ENCODE measurements at regions not wholly inside any gene's neighbourhood (a gene's known extent, or its start where the extent isn't known, plus 50 kb on each side); places are given as distances from the start of the nearest gene placed in this dataset.

DNA sequence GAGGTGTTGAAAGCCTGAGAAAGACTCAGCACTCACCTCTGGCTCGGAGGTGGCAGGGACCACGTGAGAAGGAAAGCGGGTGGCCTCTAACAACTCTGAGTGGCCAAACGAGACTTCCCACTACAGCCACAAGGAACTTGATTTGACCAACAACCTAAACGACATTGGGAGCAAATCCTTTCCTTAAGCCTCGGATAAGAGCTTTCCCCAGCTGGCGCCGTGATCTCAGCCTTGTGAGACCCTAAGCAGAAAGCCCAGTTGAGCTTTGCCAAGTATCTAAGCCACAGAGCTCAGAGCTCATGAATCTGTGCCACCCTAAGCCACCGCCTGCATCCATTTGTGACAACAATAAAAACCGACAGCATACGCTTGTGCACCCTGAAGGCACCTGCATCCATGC, 636.0 kb downstream of the TBC1D22A start:
- Mint-ChIP-seq H3K27me3 (ENCODE audit: insufficient read depth) (no peaks in the 10 kb centered on the region; the same call in 1 of the 2 replicates), H3K9me3 (peaks cover 50% of the 10 kb centered on the region), H3K4me3 (no peak overlapping the region), H3K27ac (no peak overlapping the region), H3K4me1 (ENCODE audit: low read depth) (no peaks in the 10 kb centered on the region), H3K36me3 (ENCODE audit: low read depth) (peaks cover 19% of the 10 kb centered on the region)
- DNase-seq = no peak
- TF ChIP-seq CTCF (IDR thresholded peaks at IDR 0.05) = no peak

DNA sequence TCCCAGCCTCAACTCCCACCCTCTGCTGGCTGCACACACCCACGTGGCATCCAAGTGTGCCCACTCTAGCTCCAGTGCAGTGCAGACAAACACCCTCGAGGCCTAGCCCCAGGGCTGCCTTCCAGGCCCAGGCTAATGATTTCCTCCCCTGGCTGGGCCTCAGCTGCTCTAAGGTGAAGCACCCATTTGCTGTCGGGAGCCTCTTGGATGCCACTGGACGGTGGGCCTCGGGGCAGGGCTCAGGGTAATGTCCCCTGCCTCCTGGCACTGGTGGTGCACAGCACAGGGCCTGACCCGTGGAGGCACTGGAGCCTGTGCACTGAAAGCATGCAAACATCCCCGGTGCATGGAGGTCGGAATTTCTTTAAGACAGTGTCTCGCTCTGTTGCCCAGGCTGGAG, 635.2 kb downstream of the TBC1D22A start:
- H3K27me3 Mint-ChIP-seq (ENCODE audit: insufficient read depth) = no peaks in the 10 kb centered on the region; the same call in 1 of the 2 replicates
- H3K36me3 Mint-ChIP-seq (ENCODE audit: low read depth) = peaks cover 19% of the 10 kb centered on the region
- H3K4me3 Mint-ChIP-seq = no peak overlapping the region
- no peaks in the 10 kb centered on the region for H3K4me1 Mint-ChIP-seq (ENCODE audit: low read depth)
- no peak for DNase-seq
- no peak for TF ChIP-seq CTCF (IDR thresholded peaks at IDR 0.05)
- H3K9me3 Mint-ChIP-seq = peaks cover 46% of the 10 kb centered on the region
- H3K27ac Mint-ChIP-seq = no peak overlapping the region

- H3K4me3 Mint-ChIP-seq = no peak overlapping the region
- H3K4me1 Mint-ChIP-seq (ENCODE audit: low read depth) = no peaks in the 10 kb centered on the region
- peaks cover 39% of the 10 kb centered on the region for H3K9me3 Mint-ChIP-seq
- no peak overlapping the region for H3K27ac Mint-ChIP-seq
- no peak for TF ChIP-seq CTCF (IDR thresholded peaks at IDR 0.05)
- peaks cover 15% of the 10 kb centered on the region for H3K36me3 Mint-ChIP-seq (ENCODE audit: low read depth)
- no peak for DNase-seq
- H3K27me3 Mint-ChIP-seq (ENCODE audit: insufficient read depth) = no peaks in the 10 kb centered on the region; the same call in 1 of the 2 replicates
These were observed 634.1 kb downstream of the TBC1D22A start for GRCh38 chr22:47396515-47396914.

DNA sequence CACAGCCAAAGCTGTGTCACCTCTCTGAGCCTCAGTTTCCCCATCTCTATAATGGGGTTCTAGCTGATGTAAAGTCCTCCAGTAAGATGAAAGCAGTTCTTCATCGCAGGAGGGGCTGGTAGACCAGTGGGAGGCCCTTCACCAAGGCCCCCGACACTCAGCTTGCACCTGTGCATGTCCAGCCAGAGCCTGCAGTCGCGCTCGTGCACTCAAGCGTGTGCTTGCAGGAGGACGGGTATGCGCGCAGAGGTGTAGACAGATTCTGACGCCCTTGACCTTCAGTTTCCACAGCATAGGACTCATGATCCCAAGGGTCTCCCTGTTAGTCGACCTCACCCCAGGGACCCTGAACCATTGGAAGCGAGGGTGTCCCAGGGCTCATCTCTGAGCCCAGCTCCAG, 633.7 kb downstream of the TBC1D22A start:
- peaks cover 15% of the 10 kb centered on the region for H3K36me3 Mint-ChIP-seq (ENCODE audit: low read depth)
- TF ChIP-seq CTCF (IDR thresholded peaks at IDR 0.05) = no peak

GRCh38 chr22:47395481-47395880, 633.0 kb downstream of the TBC1D22A start:
- TF ChIP-seq CTCF (IDR thresholded peaks at IDR 0.05) = no peak
- H3K4me1 Mint-ChIP-seq (ENCODE audit: low read depth) = no peaks in the 10 kb centered on the region
- H3K36me3 Mint-ChIP-seq (ENCODE audit: low read depth) = peaks cover 15% of the 10 kb centered on the region
- no peak overlapping the region for H3K27ac Mint-ChIP-seq
- H3K27me3 Mint-ChIP-seq (ENCODE audit: insufficient read depth) = no peaks in the 10 kb centered on the region; the same call in 1 of the 2 replicates
- H3K4me3 Mint-ChIP-seq = no peak overlapping the region
- no peak for DNase-seq
- peaks cover 38% of the 10 kb centered on the region for H3K9me3 Mint-ChIP-seq

More for the DNA sequence above, 633.7 kb downstream of the TBC1D22A start:
- Mint-ChIP-seq H3K27me3 (ENCODE audit: insufficient read depth) (no peaks in the 10 kb centered on the region; the same call in 1 of the 2 replicates), H3K4me3 (no peak overlapping the region), H3K9me3 (peaks cover 38% of the 10 kb centered on the region), H3K27ac (no peak overlapping the region), H3K4me1 (ENCODE audit: low read depth) (no peaks in the 10 kb centered on the region)
- DNase-seq = no peak
